ENCODE measurements at regions not wholly inside any gene's neighbourhood (a gene's known extent, or its start where the extent isn't known, plus 50 kb on each side); places are given as distances from the start of the nearest gene placed in this dataset.
"Not testable (repeated sequence)": the region's sequence is repeated elsewhere in the genome, so short reads cannot be mapped to it uniquely, and the experiment has no call there.

- no peak for DNase-seq (ENCODE audit: low read depth)
Measured at GRCh38 chr9:73344060-73344459, 192.4 kb downstream of the ANXA1 start.

DNA sequence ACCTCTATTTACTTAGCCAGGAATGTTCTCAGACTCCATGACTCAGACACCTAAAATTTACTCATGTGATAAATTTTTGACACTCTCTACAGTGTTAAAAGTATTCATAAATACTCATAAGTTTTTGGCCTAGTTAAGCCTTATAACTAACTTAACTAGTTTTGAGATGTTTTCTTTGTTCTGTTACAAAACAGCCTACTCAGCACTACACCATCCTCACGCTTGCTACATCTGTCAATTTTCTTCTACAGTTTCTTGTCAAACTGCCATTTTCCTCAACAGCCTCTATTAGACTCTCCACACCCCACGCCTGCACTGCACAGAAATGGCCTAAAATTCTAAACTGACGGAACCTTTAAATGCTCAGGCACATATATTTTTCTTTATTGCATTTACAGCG is 195.5 kb downstream of the ANXA1 start:
- no peak for DNase-seq (ENCODE audit: low read depth)

DNA sequence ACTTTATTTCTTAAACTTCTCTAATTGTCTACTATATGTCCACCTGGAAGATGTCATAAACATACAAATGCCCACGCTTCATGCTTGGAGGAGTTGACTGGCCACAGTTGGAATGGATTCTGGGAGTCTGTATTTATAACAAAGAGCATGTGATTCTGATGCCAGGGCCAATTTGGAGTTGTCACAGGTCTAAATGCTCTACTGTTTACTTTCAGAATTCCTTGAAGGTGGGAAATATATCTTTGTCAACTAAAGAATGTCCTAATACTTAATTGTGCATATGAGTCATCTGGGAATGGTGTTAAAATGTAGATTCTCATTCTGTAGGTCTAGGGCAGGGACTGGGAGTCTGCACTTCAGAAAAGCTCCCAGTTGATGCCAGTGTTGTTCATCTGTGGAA is 196.1 kb downstream of the ANXA1 start:
- DNase-seq (ENCODE audit: low read depth) = no peak

GRCh38 chr9:73348471-73348870 is 196.8 kb downstream of the ANXA1 start:
- no peak for DNase-seq (ENCODE audit: low read depth)

- DNase-seq (ENCODE audit: low read depth) = no peak
Measured at GRCh38 chr9:73349476-73349875, 197.8 kb downstream of the ANXA1 start.

- no peak for DNase-seq (ENCODE audit: low read depth)
Measured at GRCh38 chr9:73357607-73358006, 205.9 kb downstream of the ANXA1 start.

GRCh38 chr9:73370053-73370452 is 218.4 kb downstream of the ANXA1 start:
- no peak for DNase-seq (ENCODE audit: low read depth)

- no peak for DNase-seq (ENCODE audit: low read depth)
Measured at GRCh38 chr9:73371801-73372200, 220.1 kb downstream of the ANXA1 start.

DNA sequence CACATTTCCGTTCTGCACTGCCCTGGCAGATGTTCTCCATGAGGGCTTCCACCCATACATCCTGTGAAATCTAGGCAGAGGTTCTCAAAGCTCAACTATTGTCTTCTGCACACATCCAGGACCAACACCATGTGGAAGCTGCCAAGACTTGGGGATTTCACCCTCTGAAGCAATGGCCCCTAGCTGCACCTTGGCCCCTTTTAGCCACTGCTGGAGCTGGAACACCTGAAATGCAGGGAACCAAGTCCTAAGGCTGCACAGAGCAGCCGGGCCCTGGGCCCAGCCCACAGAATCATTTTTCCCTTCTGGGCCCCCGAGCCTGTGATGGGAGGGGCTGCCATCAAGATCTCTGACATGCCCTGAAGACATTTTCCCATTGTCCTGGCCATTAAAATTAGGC is 228.7 kb downstream of the ANXA1 start:
- no peak for DNase-seq (ENCODE audit: low read depth)

DNA sequence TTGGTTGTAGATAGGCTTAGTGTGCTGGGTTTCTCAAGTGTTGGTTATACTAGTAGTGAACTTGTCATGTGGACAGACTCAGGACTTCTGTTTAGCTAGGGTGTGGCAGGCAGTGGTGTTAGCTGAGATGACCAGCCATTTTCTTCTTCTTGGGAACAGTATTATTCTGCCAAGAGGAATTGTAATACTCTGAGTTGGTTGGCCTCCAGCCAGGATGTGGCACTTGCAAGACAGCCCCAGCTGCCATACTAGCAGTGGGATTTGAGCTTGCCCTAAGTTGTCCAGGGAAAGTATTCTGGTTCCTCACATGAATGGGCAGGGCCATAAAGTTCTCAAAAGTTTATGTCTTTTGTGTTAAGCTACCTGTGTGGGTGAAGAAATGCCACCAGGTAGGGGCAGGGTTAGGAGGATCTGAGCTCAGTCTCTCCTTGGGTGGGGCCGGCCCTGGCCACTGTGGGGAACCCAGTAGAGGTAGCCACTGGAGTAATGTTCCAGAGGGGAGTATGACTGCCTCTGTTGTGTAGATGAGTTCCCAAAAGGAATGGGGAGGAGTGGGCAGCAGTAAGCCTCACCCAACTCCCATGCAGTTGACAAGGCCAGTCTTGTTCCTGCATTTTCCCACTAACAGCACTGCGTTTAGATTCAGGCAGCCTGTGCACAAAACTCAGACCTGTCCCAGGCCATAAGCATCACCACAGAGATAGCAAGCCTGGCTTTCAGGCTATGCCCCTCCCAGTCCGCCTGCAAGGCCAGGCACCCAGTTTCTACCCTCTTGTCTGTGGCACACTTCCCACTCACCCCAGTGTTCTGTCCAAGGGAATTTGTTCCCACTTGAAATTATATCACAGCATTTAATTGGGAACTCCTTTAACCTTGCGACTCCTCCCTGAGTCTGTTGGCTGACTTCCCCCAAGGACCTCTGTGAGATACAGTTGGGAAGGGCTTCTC is 250.7 kb downstream of the ANXA1 start:
- no peak for DNase-seq (ENCODE audit: low read depth)

GRCh38 chr9:73411494-73411893 is 259.8 kb downstream of the ANXA1 start:
- DNase-seq (ENCODE audit: low read depth) = no peak

- DNase-seq (ENCODE audit: low read depth) = no peak
Measured at GRCh38 chr9:73412874-73413273, 261.2 kb downstream of the ANXA1 start.

DNA sequence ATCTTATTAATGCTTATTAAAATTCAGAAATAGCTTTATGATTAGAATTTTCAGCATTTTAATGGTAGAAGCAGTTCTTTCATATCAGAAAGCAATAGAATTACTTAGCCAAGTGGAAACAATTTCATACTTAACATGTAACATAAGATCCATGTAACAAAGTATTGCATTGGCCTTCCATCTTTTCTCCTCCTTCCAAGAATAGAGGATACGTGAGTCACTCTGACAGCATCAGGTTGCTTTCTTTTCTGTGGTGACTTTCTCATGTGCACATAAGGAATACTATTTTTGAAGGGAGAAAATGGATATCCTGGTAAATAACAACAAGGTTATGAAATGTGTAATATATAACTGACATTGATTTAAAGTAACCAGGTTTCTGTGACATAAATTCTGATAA is 272.2 kb downstream of the ANXA1 start:
- DNase-seq (ENCODE audit: low read depth) = no peak

DNA sequence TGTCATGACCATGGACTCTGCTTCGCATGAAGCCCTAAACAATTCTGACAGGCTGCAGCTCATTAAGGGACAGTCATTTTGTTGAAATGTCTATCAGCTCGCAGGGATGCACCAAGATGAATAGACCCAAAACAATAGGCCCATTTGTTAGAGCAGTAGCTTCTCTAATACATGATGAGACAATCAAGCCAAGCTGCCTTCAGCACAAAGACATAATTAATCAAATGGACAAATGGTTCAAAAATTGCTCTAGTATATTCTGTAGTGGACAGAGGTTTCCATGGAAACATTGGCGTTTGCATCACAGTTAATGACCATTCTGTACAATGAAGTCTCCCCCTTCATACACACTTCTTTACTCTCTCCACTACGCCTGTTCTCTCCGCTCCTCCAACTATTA is 274.6 kb downstream of the ANXA1 start:
- DNase-seq (ENCODE audit: low read depth) = no peak

DNA sequence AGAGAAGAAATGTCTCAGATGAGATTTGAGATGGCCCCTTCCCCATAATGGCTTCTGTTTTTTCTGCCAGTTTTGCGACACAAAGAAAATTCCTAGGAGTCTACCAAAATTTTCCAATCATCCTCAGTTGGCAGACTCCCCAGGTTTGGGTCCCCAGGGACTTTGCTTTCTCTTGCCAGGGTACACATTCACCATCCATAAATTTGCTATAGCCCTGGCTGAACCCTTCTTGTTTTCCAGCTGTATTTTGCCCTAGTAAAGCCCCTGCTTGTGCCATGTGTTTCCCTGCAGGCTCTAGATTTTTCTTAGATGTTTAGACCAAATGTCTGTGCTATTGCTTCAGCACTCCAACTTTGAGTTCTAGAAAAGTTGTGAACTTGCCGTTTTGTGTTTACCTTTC is 283.2 kb downstream of the ANXA1 start:
- no peak for DNase-seq (ENCODE audit: low read depth)

DNA sequence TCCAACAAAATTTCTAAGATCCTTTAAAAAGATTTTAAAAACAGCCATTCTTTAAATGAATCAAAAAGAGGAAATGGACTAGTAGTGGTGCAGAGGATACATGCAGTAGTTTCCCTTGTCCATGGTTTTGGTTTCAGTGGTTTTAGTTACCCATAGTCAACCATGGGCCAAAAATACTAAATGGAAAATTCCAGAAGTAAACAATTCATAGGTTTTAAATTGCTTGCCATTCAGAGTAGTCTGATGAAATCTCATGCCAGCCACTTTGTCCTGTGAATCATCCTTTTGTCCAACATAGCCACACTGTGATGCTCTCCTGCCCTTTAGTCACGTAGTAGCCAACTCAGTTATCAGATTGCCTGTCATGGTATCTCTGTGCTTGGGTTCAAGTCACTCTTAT is 286.1 kb downstream of the ANXA1 start:
- DNase-seq (ENCODE audit: low read depth) = no peak

DNA sequence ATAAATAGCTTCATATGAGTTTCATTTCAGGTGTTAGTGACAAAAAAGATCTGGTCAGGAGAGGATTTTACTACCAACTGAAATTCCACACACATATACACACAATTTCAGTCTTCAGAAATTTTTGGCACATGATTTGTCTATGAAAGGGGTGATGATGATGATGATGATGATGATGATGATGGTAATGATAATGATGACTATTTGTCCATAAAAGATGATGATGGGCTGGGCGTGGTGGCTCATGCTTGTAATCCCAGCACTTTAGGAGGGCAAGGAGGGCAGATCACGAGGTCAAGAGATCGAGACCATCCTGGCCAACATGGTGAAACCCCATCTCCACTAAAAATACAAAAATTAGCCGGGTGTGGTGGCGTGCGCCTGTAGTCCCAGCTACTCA is 288.2 kb downstream of the ANXA1 start:
- DNase-seq (ENCODE audit: low read depth) = not testable (repeated sequence)

- DNase-seq (ENCODE audit: low read depth) = no peak
Measured at GRCh38 chr9:73441223-73441622, 289.6 kb downstream of the ANXA1 start.

DNA sequence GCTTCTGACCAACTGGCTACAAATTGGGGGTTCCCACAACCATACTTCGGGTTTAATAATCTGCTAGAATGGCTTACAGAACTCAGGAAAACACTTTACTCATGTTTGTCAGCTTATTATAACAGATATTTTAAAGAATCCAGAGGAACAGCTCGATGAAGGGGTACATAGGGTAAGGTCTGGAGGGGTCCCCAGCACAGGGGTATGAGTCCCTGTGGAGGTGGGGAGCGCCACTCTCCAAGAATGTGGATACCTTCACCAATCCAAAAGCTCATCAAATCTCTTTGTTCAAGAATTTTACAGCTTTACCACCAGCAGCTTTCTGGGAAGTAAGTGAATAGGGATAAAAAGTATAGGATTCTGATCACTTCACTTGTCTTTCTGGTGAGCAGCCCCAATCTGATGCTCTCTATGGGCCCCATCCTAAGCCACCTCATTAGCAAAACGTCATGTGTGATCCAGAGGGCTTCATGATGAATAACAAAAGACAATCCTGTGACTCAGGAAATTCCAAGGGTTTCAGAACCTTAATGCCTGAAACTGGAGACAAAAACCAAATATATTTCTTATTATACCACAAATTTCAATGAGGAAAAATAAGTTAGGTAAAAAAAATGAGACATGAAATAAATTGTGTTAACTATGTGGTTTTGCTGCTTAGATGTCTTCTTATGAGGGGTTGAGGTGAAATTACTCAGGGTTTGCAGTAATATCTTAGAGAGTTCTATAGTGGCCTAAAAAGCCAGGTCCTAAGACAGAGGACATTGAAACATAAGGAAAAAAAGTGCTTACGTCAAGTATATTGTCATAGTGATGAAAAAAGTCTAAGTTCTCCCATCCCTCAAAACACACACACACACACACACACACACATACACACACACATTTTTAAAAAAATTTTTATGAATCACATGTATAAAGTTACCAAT is 290.5 kb downstream of the ANXA1 start:
- DNase-seq (ENCODE audit: low read depth) = no peak

- DNase-seq (ENCODE audit: low read depth) = no peak
Measured at GRCh38 chr9:73444821-73445220, 293.2 kb downstream of the ANXA1 start.

GRCh38 chr9:73445384-73445783 is 293.7 kb downstream of the ANXA1 start:
- DNase-seq (ENCODE audit: low read depth) = not testable (repeated sequence)

- no peak for DNase-seq (ENCODE audit: low read depth)
Measured at GRCh38 chr9:73446306-73446705, 294.6 kb downstream of the ANXA1 start.

DNA sequence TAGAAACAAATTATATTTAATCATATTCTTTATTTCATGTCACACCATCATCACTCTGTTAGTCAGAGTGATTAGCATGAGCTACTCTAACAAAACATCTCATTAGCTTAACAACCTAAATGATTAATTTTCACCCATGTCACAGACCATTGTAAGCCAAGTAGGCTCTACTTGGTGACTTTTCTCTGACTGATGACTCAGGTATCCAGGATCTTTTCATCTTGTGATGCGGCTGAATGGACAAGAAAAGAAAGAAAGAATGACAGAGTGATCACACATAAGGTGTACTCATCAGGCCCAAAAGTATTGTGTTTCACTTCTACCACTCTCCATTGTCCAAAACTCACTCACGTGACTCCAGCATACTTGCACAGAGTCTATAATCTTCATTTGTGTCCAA is 299.3 kb downstream of the ANXA1 start:
- no peak for DNase-seq (ENCODE audit: low read depth)
